Cardiac fibroblast (primary cell): ENCODE measurements at regions not wholly inside any gene's neighbourhood (a gene's known extent, or its start where the extent isn't known, plus 50 kb on each side); places are given as distances from the start of the nearest gene placed in this dataset.
"Not testable (repeated sequence)": the region's sequence is repeated elsewhere in the genome, so short reads cannot be mapped to it uniquely, and the experiment has no call there.

Source experiments
- DNase-seq, 2 donors: peaks; one replicate each; pipeline versions ENCODE4 v3.0.0 to v3.0.0-alpha.2; 2010; ENCODE audit warnings: low read depth in 2 of 2
- H3K4me3 ChIP-seq, 2 donors: replicated peaks in 1 of 2; 1 replicate in 1 of 2; 2 replicates in 1 of 2; pipeline ENCODE4 v1.5.1; 2011; ENCODE audit warnings: low read depth in 2 of 2, low read length in 2 of 2, mild to moderate bottlenecking in 2 of 2, moderate library complexity in 1 of 2
- CTCF ChIP-seq: IDR thresholded peaks from one replicate; pipeline ENCODE4 v1.5.1; 2011; ENCODE audit warnings: low read depth, mild to moderate bottlenecking, low read length, inconsistent platforms

DNA sequence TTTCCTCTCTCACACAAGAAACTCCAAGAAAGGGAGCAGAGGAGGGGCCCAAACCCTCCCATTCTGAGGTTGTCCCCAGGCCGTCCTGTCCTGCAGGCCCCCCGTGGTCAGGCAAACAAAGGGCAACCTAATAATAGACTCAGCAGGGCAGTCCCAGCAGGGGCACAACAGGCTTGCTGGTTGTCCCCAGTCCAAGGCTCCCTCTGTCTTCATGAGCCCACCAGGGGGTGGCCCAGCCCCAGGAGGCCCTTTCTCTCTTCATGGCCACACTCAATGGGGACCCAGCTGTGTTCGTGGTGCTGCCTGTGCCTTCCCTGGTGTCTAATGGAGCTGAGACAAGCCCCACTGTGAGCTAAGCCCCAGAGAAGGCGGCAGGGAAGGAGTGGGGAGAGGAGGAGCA, 359.9 kb downstream of the ADGRD1 start:
- no peak for TF ChIP-seq CTCF
- no peak overlapping the region for H3K4me3 ChIP-seq
- DNase-seq, result no peak

GRCh38 chr12:131314524-131315090, 360.9 kb downstream of the ADGRD1 start:
- no peak overlapping the region for H3K4me3 ChIP-seq
- no peak for TF ChIP-seq CTCF
- DNase-seq, result no peak

- DNase-seq, result no peak
- TF ChIP-seq CTCF, result no peak
Measured at GRCh38 chr12:131315601-131316000, 361.9 kb downstream of the ADGRD1 start.

DNA sequence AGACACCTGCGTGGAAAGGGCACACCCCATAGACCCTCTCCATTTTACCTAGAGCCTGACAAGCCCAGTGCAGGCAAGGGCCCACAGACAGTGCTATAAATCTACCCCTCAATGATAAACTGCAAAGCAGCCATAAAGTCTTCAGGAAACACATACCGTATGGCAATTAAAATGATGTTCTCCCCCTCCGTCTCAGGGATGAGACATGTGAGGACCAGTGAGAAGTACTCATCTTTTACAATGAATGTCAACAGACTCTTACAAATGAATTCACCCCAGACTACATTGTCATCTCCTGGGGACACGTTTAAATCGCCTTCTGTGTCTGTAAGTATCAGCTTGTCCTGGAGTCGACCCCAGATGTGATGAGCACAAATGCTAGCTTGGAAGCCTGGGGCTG, 362.7 kb downstream of the ADGRD1 start:
- no peak for TF ChIP-seq CTCF
- no peak overlapping the region for H3K4me3 ChIP-seq
- DNase-seq, result no peak

More at GRCh38 chr12:131315601-131316000, 361.9 kb downstream of the ADGRD1 start:
- no peak overlapping the region for H3K4me3 ChIP-seq

DNA sequence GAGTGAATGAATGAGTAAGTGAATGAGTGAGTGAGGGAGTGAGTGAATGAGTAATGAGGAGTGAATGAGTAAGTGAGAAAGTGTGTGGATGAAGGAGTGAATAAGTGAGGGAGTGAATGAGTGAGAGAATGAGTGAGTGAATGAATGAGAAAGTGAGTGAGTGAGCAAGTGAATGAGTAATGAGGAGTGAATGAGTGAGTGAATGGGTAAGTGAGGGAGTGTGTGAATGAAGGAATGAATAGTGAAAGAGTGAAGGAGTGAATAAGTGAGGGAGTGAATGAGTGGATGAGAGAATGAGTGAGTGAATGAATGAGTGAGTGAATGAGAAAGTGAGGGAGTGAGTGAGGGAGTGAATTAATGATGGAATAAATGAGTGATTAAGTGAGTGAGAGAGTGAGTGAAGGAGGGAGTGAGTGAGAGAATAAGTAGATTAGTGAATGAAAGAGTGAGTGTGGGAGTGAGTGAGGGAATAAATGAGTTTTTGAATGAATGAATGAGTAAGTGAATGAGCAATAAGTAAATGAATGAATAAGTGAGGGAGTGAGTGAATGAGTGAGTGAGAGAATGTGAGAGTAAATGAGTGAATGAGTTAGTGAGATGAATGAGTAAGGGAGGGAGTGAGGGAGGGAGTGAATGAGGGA, 364.5 kb downstream of the ADGRD1 start:
- TF ChIP-seq CTCF, result no peak
- H3K4me3 ChIP-seq, result no peak overlapping the region
- no peak for DNase-seq

GRCh38 chr12:131321988-131322387, 368.3 kb downstream of the ADGRD1 start:
- no peak overlapping the region for H3K4me3 ChIP-seq
- no peak for TF ChIP-seq CTCF
- no peak for DNase-seq

GRCh38 chr12:131322460-131322859, 368.8 kb downstream of the ADGRD1 start:
- not testable (repeated sequence) for H3K4me3 ChIP-seq, DNase-seq
